HCT116 (cell line): ENCODE measurements at regions not wholly inside any gene's neighbourhood (a gene's known extent, or its start where the extent isn't known, plus 50 kb on each side); places are given as distances from the start of the nearest gene placed in this dataset.

Source experiments
- ATAC-seq: fragments of 200-7000 bp; cut with Tn5 transposase; 2 replicates; pipeline ENCODE4 v1.9.1; 2020; ENCODE audit warnings: mild to moderate bottlenecking, moderate library complexity
- BruUV-seq: library from RNA; stranded (reverse); fragments of 400-500 nt; replicated peaks from 2 replicates; lab custom pipeline; 2021; lab: Mats Ljungman, UMichigan
- CTCF ChIA-PET: fragments of 300-600 bp; sonication (Branson Sonifier 250); formaldehyde crosslinking; loops from one replicate; lab custom pipeline; 2021; ENCODE audit warnings: antibody characterized with exemption; lab: Charles Lee
- POLR2A ChIA-PET: fragments of 300-600, 350-600 bp; sonication (Branson Sonifier 250); formaldehyde crosslinking; loops from one replicate; lab custom pipeline; 2021; ENCODE audit warnings: antibody characterized with exemption; lab: Charles Lee
- RAD21 ChIA-PET, 2 experiments: fragments of 300-600 bp; sonication (Branson Sonifier 250); formaldehyde crosslinking; loops; one replicate each; lab custom pipeline; 2023; ENCODE audit warnings: low total read pairs in 2 of 2; ENCODE audit not compliant: uncharacterized antibody in 2 of 2, unreplicated experiment in 2 of 2, low non-redundant PET in 1 of 2; lab: Charles Lee
- DNase-seq: peaks from one replicate; pipeline ENCODE4 v3.0.0-alpha.2; 2010; ENCODE audit warnings: low read depth, low spot score
- H2AFZ ChIP-seq: fragments of 200-600 bp; shearing (Covaris generic), sonication (generic); 2 replicates; pipeline ENCODE4 v1.6.1; 2017; ENCODE audit warnings: low read depth, mixed run types, mixed read lengths, antibody characterized with exemption, low read length; ENCODE audit not compliant: poor library complexity, severe bottlenecking
- H3K27ac ChIP-seq: 2 replicates; pipeline ENCODE4 v1.5.1; 2012; ENCODE audit warnings: low read depth, low read length
- H3K27me3 ChIP-seq: fragments of 200-600 bp; sonication (generic); 2 replicates; pipeline ENCODE4 v1.6.1; 2016; ENCODE audit warnings: mixed run types, low read length, mixed read lengths; ENCODE audit not compliant: insufficient read depth
- H3K36me3 ChIP-seq, 2 experiments: fragments of 200-500 bp in 1 of 2; fragments of 200-600 bp in 1 of 2; sonication (Bioruptor generic) in 1 of 2; sonication (generic) in 1 of 2; 2 replicates each; pipeline versions ENCODE4 v1.5.1 to v1.6.1; 2014 to 2016; ENCODE audit warnings: low read length in 2 of 2, inconsistent platforms in 1 of 2, mixed read lengths in 1 of 2, mixed run types in 1 of 2; ENCODE audit not compliant: insufficient read depth in 2 of 2, control insufficient read depth in 1 of 2
- H3K4me1 ChIP-seq, 2 experiments: fragments of 200-600 bp in 1 of 2; sonication (generic) in 1 of 2; 2 replicates each; pipeline versions ENCODE4 v1.5.1 to v1.6.1; 2012 to 2017; ENCODE audit warnings: low read length in 2 of 2, inconsistent platforms in 1 of 2, mild to moderate bottlenecking in 1 of 2, mixed read lengths in 1 of 2, mixed run types in 1 of 2, moderate library complexity in 1 of 2; ENCODE audit not compliant: insufficient read depth in 2 of 2, control insufficient read depth in 1 of 2
- H3K4me2 ChIP-seq: fragments of 200-600 bp; sonication (generic); 2 replicates; pipeline ENCODE4 v1.6.1; 2017; ENCODE audit warnings: mixed run types, low read length, mixed read lengths
- H3K4me3 ChIP-seq, 2 experiments: fragments of 200-600 bp in 1 of 2; sonication (generic) in 1 of 2; replicated peaks in 1 of 2; 2 replicates each; pipeline ENCODE4 v1.5.1; 2011 to 2016; ENCODE audit warnings: low read length in 2 of 2, control low read depth in 1 of 2, low read depth in 1 of 2, mild to moderate bottlenecking in 1 of 2, mixed read lengths in 1 of 2, mixed run types in 1 of 2
- H3K79me2 ChIP-seq: fragments of 200-600 bp; sonication (generic); 2 replicates; pipeline ENCODE4 v1.6.1; 2017; ENCODE audit warnings: mild to moderate bottlenecking, mixed run types, low read length, moderate library complexity, mixed read lengths; ENCODE audit not compliant: insufficient read depth
- H3K9ac ChIP-seq: fragments of 200-600 bp; sonication (generic); 2 replicates; pipeline ENCODE4 v1.6.1; 2016; ENCODE audit warnings: low read length, mixed read lengths
- H3K9me2 ChIP-seq: fragments of 200-600 bp; sonication (generic), shearing (Covaris generic); 2 replicates; pipeline ENCODE4 v1.6.1; 2017; ENCODE audit warnings: mixed run types, mild to moderate bottlenecking, moderate library complexity; ENCODE audit not compliant: insufficient read depth
- H3K9me3 ChIP-seq, 2 experiments: fragments of 200-500 bp in 1 of 2; fragments of 200-600 bp in 1 of 2; sonication (Bioruptor generic) in 1 of 2; sonication (generic) in 1 of 2; 2 replicates each; pipeline ENCODE4 v1.6.1; 2014 to 2017; ENCODE audit warnings: low read length in 2 of 2, mixed read lengths in 2 of 2, inconsistent platforms in 1 of 2, low read depth in 1 of 2, mild to moderate bottlenecking in 1 of 2, mixed run types in 1 of 2, moderate library complexity in 1 of 2; ENCODE audit not compliant: control insufficient read depth in 1 of 2, insufficient read depth in 1 of 2
- H4K20me1 ChIP-seq: fragments of 200-600 bp; sonication (generic), shearing (Covaris generic); 2 replicates; pipeline ENCODE4 v1.6.1; 2017; ENCODE audit warnings: mixed run types, mild to moderate bottlenecking, moderate library complexity; ENCODE audit not compliant: insufficient read depth
- ATF3 ChIP-seq: IDR thresholded peaks from 2 replicates; pipeline ENCODE4 v1.6.1; 2012
- CBX3 ChIP-seq: IDR thresholded peaks from 2 replicates; pipeline ENCODE4 v1.6.1; 2012; ENCODE audit warnings: low read depth
- CEBPB ChIP-seq: IDR thresholded peaks from 2 replicates; pipeline ENCODE4 v1.6.1; 2012; ENCODE audit warnings: low read depth
- CTCF ChIP-seq, 3 experiments: fragments of 200-600 bp in 1 of 3; sonication (generic) in 1 of 3; IDR thresholded peaks in 2 of 3; conservative IDR thresholded peaks in 1 of 3; 2 replicates each; pipeline ENCODE4 v1.5.1; 2012 to 2017; ENCODE audit warnings: low read depth in 2 of 3, low read length in 2 of 3, antibody characterized with exemption in 1 of 3, borderline replicate concordance in 1 of 3, control low read depth in 1 of 3, mild to moderate bottlenecking in 1 of 3, mixed read lengths in 1 of 3, mixed run types in 1 of 3, moderate library complexity in 1 of 3; ENCODE audit not compliant: insufficient read depth in 1 of 3
- EGR1 ChIP-seq: IDR thresholded peaks from 2 replicates; pipeline ENCODE4 v1.6.1; 2012; ENCODE audit warnings: low read depth
- ELF1 ChIP-seq: IDR thresholded peaks from 2 replicates; pipeline ENCODE4 v1.6.1; 2012; ENCODE audit warnings: low read depth, borderline replicate concordance
- EZH2 ChIP-seq: fragments of 200-600 bp; sonication (generic); IDR thresholded peaks from 2 replicates; pipeline ENCODE4 v1.6.1; 2017; ENCODE audit warnings: antibody characterized with exemption, mixed run types
- EZH2phosphoT487 ChIP-seq: fragments of 200-600 bp; IDR thresholded peaks from 2 replicates; pipeline ENCODE4 v1.6.1; 2018; ENCODE audit warnings: antibody characterized with exemption, borderline replicate concordance
- JUND ChIP-seq: IDR thresholded peaks from 2 replicates; pipeline ENCODE4 v1.6.1; 2012
- MAX ChIP-seq: IDR thresholded peaks from 2 replicates; pipeline ENCODE4 v1.6.1; 2012
- POLR2AphosphoS5 ChIP-seq: IDR thresholded peaks from 2 replicates; pipeline ENCODE4 v1.6.1; 2011; ENCODE audit warnings: mild to moderate bottlenecking, low read depth, low read length, moderate library complexity
- RAD21 ChIP-seq: IDR thresholded peaks from 2 replicates; pipeline ENCODE4 v1.6.1; 2012; ENCODE audit warnings: low read depth, mild to moderate bottlenecking
- SIN3A ChIP-seq: IDR thresholded peaks from 2 replicates; pipeline ENCODE4 v1.6.1; 2012; ENCODE audit warnings: low read depth
- SRF ChIP-seq: IDR thresholded peaks from 2 replicates; pipeline ENCODE4 v1.6.1; 2012; ENCODE audit warnings: low read depth
- YY1 ChIP-seq: IDR thresholded peaks from 2 replicates; pipeline ENCODE4 v1.6.1; 2011; ENCODE audit warnings: low read length, low read depth, moderate library complexity, mild to moderate bottlenecking; ENCODE audit not compliant: insufficient replicate concordance; ENCODE audit errors: extremely low read depth
- ZBTB33 ChIP-seq: IDR thresholded peaks from 2 replicates; pipeline ENCODE4 v1.6.1; 2011; ENCODE audit warnings: mild to moderate bottlenecking, low read length, moderate library complexity; ENCODE audit not compliant: insufficient replicate concordance; ENCODE audit errors: extremely low read depth
- ZNF274 ChIP-seq: fragments of 200-500 bp; sonication (Bioruptor generic); IDR thresholded peaks from 2 replicates; pipeline ENCODE4 v1.6.1; 2014; ENCODE audit warnings: mild to moderate bottlenecking, low read depth, low read length, inconsistent platforms
- intact Hi-C: fragments of 100-400 bp; cut with micrococcal nuclease; formaldehyde crosslinking; loops from 2 replicates; pipeline ENCODE4 v1.10.0; 2022

- CTCF ChIA-PET = no interaction called here
- no peak for DNase-seq
Measured at GRCh38 chr5:116887104-116887503, 312.5 kb upstream of the SEMA6A start.

More at GRCh38 chr5:116887104-116887503, 312.5 kb upstream of the SEMA6A start:
- Histone ChIP-seq H4K20me1 (no peaks in the 10 kb centered on the region), H3K4me2 (no peak overlapping the region), H3K9ac (no peak overlapping the region), H3K27me3 (no peaks in the 10 kb centered on the region), H3K9me3 (no peaks in the 10 kb centered on the region)
- POLR2A ChIA-PET = no interaction called here
- no TSS peak for BruUV-seq
- TF ChIP-seq JUND (no peak), YY1 (no peak), CBX3 (no peak), ATF3 (no peak), EZH2phosphoT487 (no peak), ZNF274 (no peak), POLR2AphosphoS5 (no peak), EZH2 (no peak), RAD21 (no peak), ZBTB33 (no peak), ELF1 (no peak), SIN3A (no peak), MAX (no peak), CEBPB (no peak), EGR1 (no peak), SRF (no peak), CTCF (IDR thresholded peaks at IDR 0.05 in 2 of 3, conservative IDR thresholded peaks at IDR 0.05 in 1 of 3; ENCODE audit: borderline replicate concordance in 1 of 3, insufficient read depth in 1 of 3, low read depth in 2 of 3, low read length in 2 of 3) (no peak)
- TF ChIP-seq, all 23 proteins: peak for 0
- intact Hi-C loops = no loop called here
- no peak overlapping the region for H2AFZ ChIP-seq
- no peaks in the 10 kb centered on the region for H3K79me2 ChIP-seq
- H3K36me3 ChIP-seq = no peaks in the 10 kb centered on the region
- H3K9me2 ChIP-seq = no peaks in the 10 kb centered on the region
- H3K27ac ChIP-seq = no peak overlapping the region
- H3K4me1 ChIP-seq = no peaks in the 10 kb centered on the region
- RAD21 ChIA-PET = no interaction called here
- no peak overlapping the region for H3K4me3 ChIP-seq
- ATAC-seq = no peak
